HEK293T (cell line): ENCODE measurements at regions not wholly inside any gene's neighbourhood (a gene's known extent, or its start where the extent isn't known, plus 50 kb on each side); places are given as distances from the start of the nearest gene placed in this dataset.

ENCODE experiments used
- BHLHE40 ChIP-seq: fragments of 450-650 bp; IDR thresholded peaks from 2 replicates; pipeline ENCODE4 v1.6.1; 2016; ENCODE audit warnings: mild to moderate bottlenecking, moderate library complexity, borderline replicate concordance
- CTBP1 ChIP-seq: fragments of 450-650 bp; IDR thresholded peaks from 2 replicates; pipeline ENCODE4 v1.6.1; 2016; ENCODE audit warnings: borderline replicate concordance
- FOXA1 ChIP-seq: fragments of 450-650 bp; IDR thresholded peaks from 2 replicates; pipeline ENCODE4 v1.6.1; 2016; ENCODE audit warnings: mild to moderate bottlenecking
- FOXM1 ChIP-seq: fragments of 450-650 bp; IDR thresholded peaks from 2 replicates; pipeline ENCODE4 v1.6.1; 2017; ENCODE audit warnings: mild to moderate bottlenecking, borderline replicate concordance
- HDGF ChIP-seq: fragments of 450-650 bp; IDR thresholded peaks from 2 replicates; pipeline ENCODE4 v1.6.1; 2017; ENCODE audit warnings: antibody characterized with exemption, borderline replicate concordance
- SP1 ChIP-seq: fragments of 450-650 bp; IDR thresholded peaks from 2 replicates; pipeline ENCODE4 v1.6.1; 2017
- ZNF384 ChIP-seq: fragments of 450-650 bp; IDR thresholded peaks from 2 replicates; pipeline ENCODE4 v1.6.1; 2016

DNA sequence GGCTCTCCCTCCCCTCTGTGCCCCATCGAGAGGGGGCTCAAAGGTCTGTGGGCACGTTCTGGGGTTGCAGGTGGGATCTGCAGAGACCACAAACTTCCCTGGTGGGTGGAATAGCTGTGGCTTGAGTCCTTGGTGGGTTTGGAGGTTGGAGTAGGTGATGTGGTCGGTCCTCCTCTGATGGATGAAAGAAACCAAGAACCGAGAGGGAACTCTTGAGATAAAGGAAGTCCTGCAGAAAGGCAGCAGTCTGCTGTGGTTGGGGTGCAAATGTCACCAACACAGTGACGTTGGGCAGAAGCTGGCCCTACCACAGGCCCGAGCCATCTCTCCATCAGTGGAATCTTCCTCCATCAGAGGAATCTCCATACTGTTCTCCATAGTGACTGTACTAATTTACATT is 171.8 kb downstream of the FCRL5 start:
- TF ChIP-seq FOXM1 = no peak
- no peak for TF ChIP-seq CTBP1
- no peak for TF ChIP-seq HDGF
- TF ChIP-seq SP1 = no peak
- TF ChIP-seq BHLHE40 = no peak
- TF ChIP-seq ZNF384 = no peak
- TF ChIP-seq FOXA1 = no peak
